H1 (cell line): ENCODE measurements at regions not wholly inside any gene's neighbourhood (a gene's known extent, or its start where the extent isn't known, plus 50 kb on each side); places are given as distances from the start of the nearest gene placed in this dataset.

ENCODE experiments used
- CTCF ChIA-PET: fragments of 300-600 bp; sonication (Branson Sonifier 250); formaldehyde crosslinking; loops from one replicate; lab custom pipeline; 2021; ENCODE audit not compliant: partially characterized antibody; lab: Charles Lee
- POLR2A ChIA-PET: fragments of 300-600 bp; sonication (Branson Sonifier 250); formaldehyde crosslinking; loops from one replicate; lab custom pipeline; 2021; ENCODE audit warnings: inconsistent platforms; ENCODE audit not compliant: partially characterized antibody; lab: Charles Lee
- DNase-seq, 2 experiments: peaks; one replicate each; pipeline versions ENCODE4 v3.0.0 to v3.0.0-alpha.2; 2010 to 2022; ENCODE audit warnings: low spot score in 2 of 2, low read depth in 1 of 2, mixed read lengths in 1 of 2
- FAIRE-seq: peaks from 2 replicates; lab custom pipeline; 2011; peaks lifted over from hg19 to GRCh38; lab: Jason Lieb, UNC
- H2AFZ ChIP-seq: 2 replicates; pipeline ENCODE4 v1.8.1; 2012; ENCODE audit warnings: low read length, inconsistent platforms
- H2AK5ac ChIP-seq: 2 replicates; pipeline ENCODE4 v1.6.1; 2013; ENCODE audit warnings: low read depth, low read length
- H2BK120ac ChIP-seq: replicated peaks from 2 replicates; pipeline ENCODE3; 2013; ENCODE audit warnings: low read depth, low read length, inconsistent platforms
- H2BK12ac ChIP-seq: 2 replicates; pipeline ENCODE4 v1.6.1; 2013; ENCODE audit warnings: low read depth, low read length
- H2BK15ac ChIP-seq: 2 replicates; pipeline ENCODE4 v1.6.1; 2013; ENCODE audit warnings: low read length
- H2BK20ac ChIP-seq: 2 replicates; pipeline ENCODE4 v1.6.1; 2013; ENCODE audit warnings: low read length
- H2BK5ac ChIP-seq: 2 replicates; pipeline ENCODE4 v1.6.1; 2013; ENCODE audit warnings: low read depth, low read length
- H3K14ac ChIP-seq: 2 replicates; pipeline ENCODE4 v1.6.1; 2013; ENCODE audit warnings: inconsistent platforms; ENCODE audit not compliant: insufficient read length
- H3K18ac ChIP-seq: 2 replicates; pipeline ENCODE4 v1.6.1; 2013; ENCODE audit warnings: low read length; ENCODE audit errors: extremely low read depth
- H3K23ac ChIP-seq: 2 replicates; pipeline ENCODE4 v1.6.1; 2013; ENCODE audit warnings: inconsistent platforms; ENCODE audit not compliant: insufficient read length
- H3K23me2 ChIP-seq: 2 replicates; pipeline ENCODE4 v1.6.1; 2013; ENCODE audit warnings: low read depth, low read length
- H3K27ac ChIP-seq: 2 replicates; pipeline ENCODE4 v1.6.1; 2011; ENCODE audit warnings: low read depth, low read length, inconsistent platforms
- H3K27me3 ChIP-seq, 4 experiments: replicated peaks in 1 of 4; 1 replicate in 1 of 4; 2 replicates in 3 of 4; pipeline versions ENCODE4 v1.6.1 to v1.8.1; 2011 to 2013; ENCODE audit warnings: low read length in 3 of 4, mild to moderate bottlenecking in 3 of 4, inconsistent platforms in 2 of 4, mixed read lengths in 2 of 4, moderate library complexity in 1 of 4; ENCODE audit not compliant: control insufficient read depth in 3 of 4, insufficient read depth in 3 of 4; ENCODE audit errors: extremely low read depth in 1 of 4
- H3K36me3 ChIP-seq, 4 experiments: 2 replicates each; pipeline versions ENCODE4 v1.6.1 to v1.8.1; 2011 to 2013; ENCODE audit warnings: mild to moderate bottlenecking in 4 of 4, low read length in 3 of 4, moderate library complexity in 2 of 4, control low read depth in 1 of 4, inconsistent platforms in 1 of 4; ENCODE audit not compliant: insufficient read depth in 4 of 4, control insufficient read depth in 2 of 4
- H3K4ac ChIP-seq: replicated peaks from 2 replicates; pipeline ENCODE3; 2013; ENCODE audit warnings: low read length, low read depth, mixed read lengths, inconsistent platforms; ENCODE audit not compliant: insufficient read length
- H3K4me1 ChIP-seq, 4 experiments: replicated peaks in 1 of 4; 1 replicate in 1 of 4; 2 replicates in 3 of 4; pipeline versions ENCODE4 v1.6.1 to v1.8.1; 2011 to 2013; ENCODE audit warnings: low read length in 3 of 4, inconsistent platforms in 2 of 4, mixed read lengths in 1 of 4; ENCODE audit not compliant: insufficient read depth in 4 of 4, control insufficient read depth in 3 of 4
- H3K4me2 ChIP-seq, 2 experiments: 2 replicates each; pipeline versions ENCODE4 v1.6.1 to v1.8.1; 2011 to 2013; ENCODE audit warnings: low read depth in 2 of 2, low read length in 2 of 2, control low read depth in 1 of 2, inconsistent platforms in 1 of 2, mild to moderate bottlenecking in 1 of 2; ENCODE audit not compliant: insufficient read depth in 1 of 2
- H3K4me3 ChIP-seq, 4 experiments: fragments of 200-600, 300-600 bp in 1 of 4; sonication (generic), shearing (Covaris generic), sonication (Bioruptor Twin) in 1 of 4; 2 replicates each; pipeline versions ENCODE4 v1.5.1 to v1.8.1; 2011 to 2016; ENCODE audit warnings: low read length in 4 of 4, low read depth in 3 of 4, control low read depth in 2 of 4, inconsistent platforms in 2 of 4, mild to moderate bottlenecking in 2 of 4, mixed read lengths in 1 of 4, moderate library complexity in 1 of 4; ENCODE audit not compliant: insufficient read depth in 2 of 4; ENCODE audit errors: extremely low read depth in 1 of 4
- H3K56ac ChIP-seq: replicated peaks from 2 replicates; pipeline ENCODE3; 2013; ENCODE audit warnings: low read depth, mild to moderate bottlenecking, mixed read lengths, low read length, inconsistent platforms; ENCODE audit not compliant: insufficient read length
- H3K79me1 ChIP-seq: 2 replicates; pipeline ENCODE4 v1.6.1; 2013; ENCODE audit warnings: low read depth, low read length, control low read depth
- H3K79me2 ChIP-seq, 2 experiments: 2 replicates each; pipeline versions ENCODE4 v1.6.1 to v1.8.1; 2012 to 2013; ENCODE audit warnings: low read length in 2 of 2, mild to moderate bottlenecking in 2 of 2, inconsistent platforms in 1 of 2; ENCODE audit not compliant: insufficient read depth in 2 of 2, control insufficient read depth in 1 of 2
- H3K9ac ChIP-seq, 4 experiments: replicated peaks in 1 of 4; 1 replicate in 1 of 4; 2 replicates in 3 of 4; pipeline versions ENCODE4 v1.6.1 to v1.8.1; 2011 to 2013; ENCODE audit warnings: low read depth in 3 of 4, low read length in 3 of 4, control low read depth in 2 of 4, mild to moderate bottlenecking in 2 of 4, moderate library complexity in 2 of 4, inconsistent platforms in 1 of 4; ENCODE audit errors: extremely low read depth in 1 of 4
- H3K9me3 ChIP-seq, 2 experiments: 2 replicates each; pipeline versions ENCODE4 v1.6.1 to v1.8.1; 2012 to 2013; ENCODE audit warnings: mild to moderate bottlenecking in 2 of 2, moderate library complexity in 2 of 2, control low read depth in 1 of 2, inconsistent platforms in 1 of 2, low read depth in 1 of 2, low read length in 1 of 2, mixed read lengths in 1 of 2; ENCODE audit not compliant: insufficient read depth in 2 of 2
- H4K20me1 ChIP-seq, 2 experiments: replicated peaks in 1 of 2; 2 replicates each; pipeline versions ENCODE3 to v1.8.1; 2011 to 2013; ENCODE audit warnings: inconsistent platforms in 2 of 2, low read length in 2 of 2, mild to moderate bottlenecking in 1 of 2; ENCODE audit not compliant: insufficient read depth in 2 of 2, control insufficient read depth in 1 of 2
- H4K5ac ChIP-seq: 2 replicates; pipeline ENCODE4 v1.6.1; 2013; ENCODE audit warnings: low read length, low read depth, mixed read lengths, inconsistent platforms; ENCODE audit not compliant: insufficient read length
- H4K8ac ChIP-seq: 2 replicates; pipeline ENCODE4 v1.8.0; 2013; ENCODE audit warnings: mild to moderate bottlenecking, moderate library complexity, low read length, inconsistent platforms; ENCODE audit not compliant: insufficient read depth; ENCODE audit errors: extremely low read depth
- H4K91ac ChIP-seq: replicated peaks from 2 replicates; pipeline ENCODE3; 2013; ENCODE audit warnings: low read length, mixed read lengths, inconsistent platforms; ENCODE audit not compliant: insufficient read length
- RBBP5 ChIP-seq: IDR thresholded peaks from 2 replicates; pipeline ENCODE4 v1.7.1; 2012; ENCODE audit warnings: low read depth, mild to moderate bottlenecking, inconsistent platforms, low read length, moderate library complexity, borderline replicate concordance
- SP2 ChIP-seq: IDR thresholded peaks from 2 replicates; pipeline ENCODE4 v1.6.1; 2012; ENCODE audit warnings: mild to moderate bottlenecking, low read length, inconsistent platforms
- WGBS, 2 experiments: shearing (Covaris generic) in 1 of 2; methylation state at CpG; one replicate each; pipeline versions ENCODE4 v1.1.6 to v1.1.7; 2013 to 2015; ENCODE audit warnings: low lambda C conversion rate in 2 of 2, mixed read lengths in 2 of 2, inconsistent platforms in 1 of 2, low coverage in 1 of 2, missing lambda C conversion rate in 1 of 2; ENCODE audit not compliant: insufficient replicate concordance in 2 of 2, insufficient coverage in 1 of 2, insufficient read length in 1 of 2; ENCODE audit errors: extremely low coverage in 1 of 2, missing lambda C conversion rate in 1 of 2; 5-methylcytosine and 5-hydroxymethylcytosine counted together

DNA sequence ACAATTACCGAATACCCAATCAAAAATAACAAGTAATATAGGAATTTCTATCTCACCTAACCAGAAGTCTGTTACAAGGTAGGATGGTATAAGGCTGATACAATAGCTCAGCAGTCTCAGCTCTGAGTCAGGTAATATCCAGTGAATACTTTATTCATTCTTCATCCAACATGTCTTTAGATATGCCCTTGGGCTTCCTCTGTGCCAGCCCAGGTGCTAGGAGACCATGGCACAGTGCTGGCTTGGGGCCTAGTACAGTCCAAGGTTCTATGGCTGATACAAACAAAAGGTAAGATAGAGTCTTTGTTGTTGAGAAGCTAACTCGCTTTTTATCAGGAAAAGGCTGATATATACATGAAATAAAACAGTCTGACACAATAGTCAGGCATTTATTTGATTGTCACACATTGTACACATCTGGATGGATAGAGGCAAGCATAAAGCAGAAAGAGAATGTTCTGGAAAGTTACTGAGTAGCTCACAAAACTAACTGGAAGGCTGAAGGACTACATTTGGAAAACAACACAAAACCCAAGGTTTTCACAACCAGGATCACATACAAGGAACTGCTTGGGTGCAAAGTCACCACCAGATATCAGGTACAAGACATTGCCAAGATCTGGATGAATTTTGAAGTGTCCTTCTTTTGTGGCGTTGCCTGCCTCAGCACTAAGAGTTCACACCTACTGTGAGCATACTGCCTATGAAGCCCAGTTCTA is 110.4 kb upstream of the SCAF8 start:
- Histone ChIP-seq H4K20me1 (no peaks in the 10 kb centered on the region), H3K27ac (no peak overlapping the region), H2BK20ac (no peak overlapping the region), H2AFZ (no peak overlapping the region), H2AK5ac (no peak overlapping the region), H3K27me3 (no peaks in the 10 kb centered on the region), H4K5ac (no peak overlapping the region), H3K14ac (no peak overlapping the region), H2BK15ac (no peak overlapping the region), H3K9me3 (no peaks in the 10 kb centered on the region), H3K79me1 (no peaks in the 10 kb centered on the region), H2BK120ac (no peak overlapping the region), H3K36me3 (no peaks in the 10 kb centered on the region), H3K56ac (no peak overlapping the region), H3K23ac (no peak overlapping the region), H3K4ac (no peak overlapping the region), H3K79me2 (no peaks in the 10 kb centered on the region), H4K8ac (no peak overlapping the region), H3K9ac (no peak overlapping the region), H2BK12ac (no peak overlapping the region), H3K23me2 (no peaks in the 10 kb centered on the region), H3K4me1 (no peaks in the 10 kb centered on the region), H3K4me3 (no peak overlapping the region), H4K91ac (no peak overlapping the region), H2BK5ac (no peak overlapping the region), H3K18ac (no peak overlapping the region), H3K4me2 (no peak overlapping the region)
- DNase-seq (no peak), FAIRE-seq (no peak)
- ChIA-PET CTCF (interaction anchor here (1.1 kb wide), 1 partner anchor 468 kb away, joined by 3 read pairs; no protein-coding TSS in a partner anchor), POLR2A (no interaction called here)
- TF ChIP-seq RBBP5 (no peak), SP2 (no peak)
- WGBS, 2 experiments = 94% methylated on average over 3 of the region's 3 CpGs; no CpG with 5 or more reads in 1 of the 2 experiments
